NCI-H2227 treated with DMSO at 0.1 percent for 48 hours (cell line): ENCODE measurements at regions not wholly inside any gene's neighbourhood (a gene's known extent, or its start where the extent isn't known, plus 50 kb on each side); places are given as distances from the start of the nearest gene placed in this dataset.

Experiments used
- DNase-seq: peaks from one replicate; lab custom pipeline; 2025; lab: John Stamatoyannopoulos, UW

GRCh38 chr21:35223480-35224156 lies 174.5 kb upstream of the RUNX1 start:
- DNase-seq: no peak

- no peak for DNase-seq
Measured at GRCh38 chr21:35222541-35222941, 173.4 kb upstream of the RUNX1 start.

GRCh38 chr21:35222021-35222420 lies 172.9 kb upstream of the RUNX1 start:
- no peak for DNase-seq

- no peak for DNase-seq
Measured at GRCh38 chr21:35220301-35220700, 171.2 kb upstream of the RUNX1 start.

- DNase-seq: no peak
Measured at GRCh38 chr21:35219719-35220118, 170.6 kb upstream of the RUNX1 start.

GRCh38 chr21:35219291-35219690 lies 170.2 kb upstream of the RUNX1 start:
- DNase-seq: no peak

- no peak for DNase-seq
Measured at GRCh38 chr21:35217504-35218060, 168.5 kb upstream of the RUNX1 start.

- no peak for DNase-seq
Measured at GRCh38 chr21:35216996-35217395, 167.9 kb upstream of the RUNX1 start.

GRCh38 chr21:35215870-35216269 lies 166.8 kb upstream of the RUNX1 start:
- DNase-seq: no peak

- DNase-seq: no peak
Measured at GRCh38 chr21:35212393-35213127, 163.5 kb upstream of the RUNX1 start.

GRCh38 chr21:35211782-35212181 lies 162.7 kb upstream of the RUNX1 start:
- no peak for DNase-seq

GRCh38 chr21:35210093-35210492 lies 161.0 kb upstream of the RUNX1 start:
- no peak for DNase-seq

- no peak for DNase-seq
Measured at GRCh38 chr21:35208810-35209517, 159.9 kb upstream of the RUNX1 start.

- no peak for DNase-seq
Measured at GRCh38 chr21:35208104-35208503, 159.0 kb upstream of the RUNX1 start.

- no peak for DNase-seq
Measured at GRCh38 chr21:35207322-35207721, 158.2 kb upstream of the RUNX1 start.

- DNase-seq: no peak
Measured at GRCh38 chr21:35206141-35207125, 157.3 kb upstream of the RUNX1 start.

GRCh38 chr21:35204850-35205541 lies 155.9 kb upstream of the RUNX1 start:
- no peak for DNase-seq

- DNase-seq: no peak
Measured at GRCh38 chr21:35204125-35204524, 155.0 kb upstream of the RUNX1 start.

GRCh38 chr21:35203093-35203977 lies 154.2 kb upstream of the RUNX1 start:
- DNase-seq: no peak

- no peak for DNase-seq
Measured at GRCh38 chr21:35202431-35202830, 153.3 kb upstream of the RUNX1 start.
